ENCODE measurements at regions not wholly inside any gene's neighbourhood (a gene's known extent, or its start where the extent isn't known, plus 50 kb on each side); places are given as distances from the start of the nearest gene placed in this dataset.

DNA sequence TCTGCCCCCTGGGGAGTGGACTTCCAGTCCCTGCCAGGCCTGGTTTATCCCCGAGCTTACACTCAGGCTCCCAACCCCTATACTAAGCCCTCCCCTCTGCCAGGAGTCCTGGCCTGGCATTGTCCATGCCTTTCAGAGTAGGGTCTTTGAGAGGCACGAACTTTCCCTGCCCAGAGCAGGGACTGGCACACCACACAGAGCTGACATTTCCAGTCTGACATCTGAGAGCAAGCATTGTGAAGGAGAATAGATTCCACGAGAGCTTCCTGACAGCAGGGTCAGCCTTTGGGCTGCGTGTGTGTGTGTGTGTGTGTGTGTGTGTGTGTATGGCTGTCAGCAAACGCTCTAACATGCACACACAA lies 59.5 kb upstream of the LAPTM5 start:
- Histone ChIP-seq H3K27me3 (ENCODE audit: control insufficient read depth, low read length) (peaks cover 62% of the 10 kb centered on the region), H3K9me3 (ENCODE audit: control insufficient read depth, insufficient read depth, low read length) (no peaks in the 10 kb centered on the region), H4K20me1 (ENCODE audit: control insufficient read depth, insufficient read depth, low read depth, low read length) (no peaks in the 10 kb centered on the region), H3K79me2 (ENCODE audit: control insufficient read depth, low read length) (no peaks in the 10 kb centered on the region), H3K36me3 (ENCODE audit: control insufficient read depth, low read length) (no peaks in the 10 kb centered on the region), H3K4me3 (ENCODE audit: low read length) (no peak overlapping the region), H3F3A (ENCODE audit: control insufficient read depth, insufficient read depth) (no peaks in the 10 kb centered on the region), H3K27ac (ENCODE audit: low read depth, low read length) (no peak overlapping the region), H3K4me1 (ENCODE audit: control insufficient read depth, low read length) (no peaks in the 10 kb centered on the region), H3K9me2 (replicated peaks; ENCODE audit: control insufficient read depth, low read length) (no peaks in the 10 kb centered on the region), H3K4me2 (ENCODE audit: low read length) (no peak overlapping the region)
- TF ChIP-seq, protein P1, sequence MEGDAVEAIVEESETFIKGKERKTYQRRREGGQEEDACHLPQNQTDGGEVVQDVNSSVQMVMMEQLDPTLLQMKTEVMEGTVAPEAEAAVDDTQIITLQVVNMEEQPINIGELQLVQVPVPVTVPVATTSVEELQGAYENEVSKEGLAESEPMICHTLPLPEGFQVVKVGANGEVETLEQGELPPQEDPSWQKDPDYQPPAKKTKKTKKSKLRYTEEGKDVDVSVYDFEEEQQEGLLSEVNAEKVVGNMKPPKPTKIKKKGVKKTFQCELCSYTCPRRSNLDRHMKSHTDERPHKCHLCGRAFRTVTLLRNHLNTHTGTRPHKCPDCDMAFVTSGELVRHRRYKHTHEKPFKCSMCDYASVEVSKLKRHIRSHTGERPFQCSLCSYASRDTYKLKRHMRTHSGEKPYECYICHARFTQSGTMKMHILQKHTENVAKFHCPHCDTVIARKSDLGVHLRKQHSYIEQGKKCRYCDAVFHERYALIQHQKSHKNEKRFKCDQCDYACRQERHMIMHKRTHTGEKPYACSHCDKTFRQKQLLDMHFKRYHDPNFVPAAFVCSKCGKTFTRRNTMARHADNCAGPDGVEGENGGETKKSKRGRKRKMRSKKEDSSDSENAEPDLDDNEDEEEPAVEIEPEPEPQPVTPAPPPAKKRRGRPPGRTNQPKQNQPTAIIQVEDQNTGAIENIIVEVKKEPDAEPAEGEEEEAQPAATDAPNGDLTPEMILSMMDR (IDR thresholded peaks at IDR 0.05; ENCODE audit: low read depth, low read length, poor library complexity, severe bottlenecking), result no peak
- no peak for TF ChIP-seq EZH2phosphoT487 (IDR thresholded peaks at IDR 0.05; ENCODE audit: borderline replicate concordance, low read length)

DNA sequence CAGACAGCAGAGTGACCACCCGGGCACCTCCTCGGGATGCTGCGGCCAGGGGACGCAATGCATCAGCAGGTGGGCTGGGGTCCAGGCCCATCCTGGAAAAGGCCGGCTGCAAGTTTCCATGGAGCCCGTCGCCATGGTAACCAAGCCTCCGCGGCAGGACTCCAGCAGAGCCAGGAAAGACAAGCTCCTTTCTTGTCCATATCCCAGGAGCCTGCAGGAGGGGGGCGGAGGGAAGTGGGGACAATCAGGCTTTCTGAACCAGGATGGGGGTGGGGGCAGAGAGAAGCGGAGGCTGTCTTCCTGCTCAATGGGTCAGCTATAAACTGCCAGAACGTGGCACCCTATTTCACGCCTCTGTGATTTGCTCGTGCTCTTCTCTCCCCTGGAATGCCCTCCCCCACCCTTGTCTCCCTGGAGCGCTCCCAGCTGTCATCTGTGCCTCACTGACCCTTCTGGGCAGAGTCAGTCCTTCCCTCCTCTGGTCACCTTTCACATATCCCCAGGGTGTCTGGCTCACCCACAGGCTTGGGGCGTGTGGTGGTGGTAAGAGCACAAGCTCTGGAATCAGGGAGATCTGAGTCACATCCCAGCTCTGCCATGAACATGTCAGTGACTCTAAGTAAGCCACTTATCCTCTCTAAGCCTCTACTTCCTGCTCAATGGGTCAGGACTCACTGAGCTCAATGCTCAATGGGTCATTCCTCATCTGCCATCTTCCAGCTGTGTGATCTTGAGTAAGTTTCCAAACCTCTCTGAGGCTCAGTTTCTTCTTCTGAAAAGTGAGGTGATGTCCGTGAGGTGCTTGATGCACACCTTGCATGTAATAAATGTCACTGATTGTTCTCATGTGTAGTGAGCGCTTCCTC lies 58.9 kb upstream of the LAPTM5 start:
- Histone ChIP-seq H3F3A (ENCODE audit: control insufficient read depth, insufficient read depth) (no peaks in the 10 kb centered on the region), H3K4me3 (ENCODE audit: low read length) (no peak overlapping the region), H3K4me2 (ENCODE audit: low read length) (no peak overlapping the region), H3K36me3 (ENCODE audit: control insufficient read depth, low read length) (no peaks in the 10 kb centered on the region), H3K9me3 (ENCODE audit: control insufficient read depth, insufficient read depth, low read length) (no peaks in the 10 kb centered on the region), H3K27me3 (ENCODE audit: control insufficient read depth, low read length) (peaks cover 63% of the 10 kb centered on the region), H3K27ac (ENCODE audit: low read depth, low read length) (no peak overlapping the region), H4K20me1 (ENCODE audit: control insufficient read depth, insufficient read depth, low read depth, low read length) (no peaks in the 10 kb centered on the region), H3K4me1 (ENCODE audit: control insufficient read depth, low read length) (no peaks in the 10 kb centered on the region), H3K9me2 (replicated peaks; ENCODE audit: control insufficient read depth, low read length) (no peaks in the 10 kb centered on the region), H3K79me2 (ENCODE audit: control insufficient read depth, low read length) (no peaks in the 10 kb centered on the region)
- TF ChIP-seq EZH2phosphoT487 (IDR thresholded peaks at IDR 0.05; ENCODE audit: borderline replicate concordance, low read length), result no peak
- TF ChIP-seq, protein P1 (IDR thresholded peaks at IDR 0.05; ENCODE audit: low read depth, low read length, poor library complexity, severe bottlenecking), result no peak

DNA sequence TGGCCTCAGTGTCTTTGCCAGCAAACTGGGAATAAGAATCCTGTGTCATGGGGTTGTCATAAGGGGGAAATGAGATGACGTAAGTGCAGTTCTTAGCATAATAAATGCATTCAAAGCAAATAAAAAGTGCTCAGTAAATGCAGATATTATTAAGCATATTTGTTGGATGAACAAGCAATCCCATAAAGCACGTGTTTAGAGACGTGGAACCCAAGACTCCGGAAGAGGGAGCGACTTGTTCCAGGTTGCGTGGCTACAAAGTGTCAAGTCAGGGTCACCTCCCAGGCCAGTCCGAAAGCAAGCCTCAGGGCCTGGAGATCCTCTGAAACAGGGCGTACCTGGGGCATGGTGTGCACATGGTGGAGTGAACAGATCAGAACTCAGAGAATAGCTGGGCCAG lies 58.0 kb upstream of the LAPTM5 start:
- Histone ChIP-seq H3K36me3 (ENCODE audit: control insufficient read depth, low read length) (no peaks in the 10 kb centered on the region), H3K9me2 (replicated peaks; ENCODE audit: control insufficient read depth, low read length) (no peaks in the 10 kb centered on the region), H3K9me3 (ENCODE audit: control insufficient read depth, insufficient read depth, low read length) (no peaks in the 10 kb centered on the region), H3K4me1 (ENCODE audit: control insufficient read depth, low read length) (peaks cover 4% of the 10 kb centered on the region), H3K27me3 (ENCODE audit: control insufficient read depth, low read length) (peaks cover 65% of the 10 kb centered on the region), H3K4me3 (ENCODE audit: low read length) (no peak overlapping the region), H3K79me2 (ENCODE audit: control insufficient read depth, low read length) (no peaks in the 10 kb centered on the region), H3K4me2 (ENCODE audit: low read length) (no peak overlapping the region), H4K20me1 (ENCODE audit: control insufficient read depth, insufficient read depth, low read depth, low read length) (no peaks in the 10 kb centered on the region), H3F3A (ENCODE audit: control insufficient read depth, insufficient read depth) (no peaks in the 10 kb centered on the region), H3K27ac (ENCODE audit: low read depth, low read length) (no peak overlapping the region)
- TF ChIP-seq, protein P1 (IDR thresholded peaks at IDR 0.05; ENCODE audit: low read depth, low read length, poor library complexity, severe bottlenecking), result no peak
- no peak for TF ChIP-seq EZH2phosphoT487 (IDR thresholded peaks at IDR 0.05; ENCODE audit: borderline replicate concordance, low read length)
